Kidney epithelial cell (primary cell): ENCODE measurements at regions not wholly inside any gene's neighbourhood (a gene's known extent, or its start where the extent isn't known, plus 50 kb on each side); places are given as distances from the start of the nearest gene placed in this dataset.

ENCODE experiments used
- DNase-seq: peaks from one replicate; pipeline ENCODE4 v3.0.0-alpha.2; 2010; ENCODE audit warnings: low read depth
- H3K27me3 ChIP-seq: 2 replicates; pipeline ENCODE4 v1.6.0; 2011; ENCODE audit warnings: low read length; ENCODE audit not compliant: control insufficient read depth, insufficient read depth
- H3K36me3 ChIP-seq: 2 replicates; pipeline ENCODE4 v1.5.1; 2011; ENCODE audit warnings: low read length; ENCODE audit not compliant: control insufficient read depth, insufficient read depth
- H3K4me3 ChIP-seq: 2 replicates; pipeline ENCODE4 v1.5.1; 2011; ENCODE audit warnings: low read depth, mild to moderate bottlenecking, control low read depth, low read length
- CTCF ChIP-seq: IDR thresholded peaks from 2 replicates; pipeline ENCODE4 v1.5.1; 2011; ENCODE audit warnings: mild to moderate bottlenecking, moderate library complexity, low read length, control low read depth, inconsistent platforms; ENCODE audit not compliant: insufficient read depth, poor library complexity, severe bottlenecking

GRCh38 chr4:182113779-182114178 is 129.4 kb upstream of the TENM3 start:
- no peaks in the 10 kb centered on the region for H3K27me3 ChIP-seq
- DNase-seq = no peak
- no peaks in the 10 kb centered on the region for H3K36me3 ChIP-seq
- no peak overlapping the region for H3K4me3 ChIP-seq
- no peak for TF ChIP-seq CTCF

- no peaks in the 10 kb centered on the region for H3K27me3 ChIP-seq
- no peak for TF ChIP-seq CTCF
- H3K4me3 ChIP-seq = no peak overlapping the region
- DNase-seq = no peak
- H3K36me3 ChIP-seq = no peaks in the 10 kb centered on the region
Observed at GRCh38 chr4:182124359-182124758, 118.8 kb upstream of the TENM3 start.

GRCh38 chr4:182126096-182126495 is 117.1 kb upstream of the TENM3 start:
- no peaks in the 10 kb centered on the region for H3K27me3 ChIP-seq
- no peak for TF ChIP-seq CTCF
- DNase-seq = no peak
- H3K36me3 ChIP-seq = no peaks in the 10 kb centered on the region
- no peak overlapping the region for H3K4me3 ChIP-seq

GRCh38 chr4:182126603-182127002 is 116.6 kb upstream of the TENM3 start:
- Histone ChIP-seq H3K36me3 (no peaks in the 10 kb centered on the region), H3K27me3 (no peaks in the 10 kb centered on the region), H3K4me3 (no peak overlapping the region)
- TF ChIP-seq CTCF = no peak
- DNase-seq = no peak

GRCh38 chr4:182133033-182133432 is 110.2 kb upstream of the TENM3 start:
- H3K27me3 ChIP-seq = no peaks in the 10 kb centered on the region
- TF ChIP-seq CTCF = no peak
- H3K4me3 ChIP-seq = no peak overlapping the region
- DNase-seq = no peak
- H3K36me3 ChIP-seq = no peaks in the 10 kb centered on the region

GRCh38 chr4:182134261-182134660 is 108.9 kb upstream of the TENM3 start:
- Histone ChIP-seq H3K4me3 (no peak overlapping the region), H3K27me3 (no peaks in the 10 kb centered on the region), H3K36me3 (no peaks in the 10 kb centered on the region)
- no peak for DNase-seq
- no peak for TF ChIP-seq CTCF
